ENCODE measurements at regions not wholly inside any gene's neighbourhood (a gene's known extent, or its start where the extent isn't known, plus 50 kb on each side); places are given as distances from the start of the nearest gene placed in this dataset.

DNA sequence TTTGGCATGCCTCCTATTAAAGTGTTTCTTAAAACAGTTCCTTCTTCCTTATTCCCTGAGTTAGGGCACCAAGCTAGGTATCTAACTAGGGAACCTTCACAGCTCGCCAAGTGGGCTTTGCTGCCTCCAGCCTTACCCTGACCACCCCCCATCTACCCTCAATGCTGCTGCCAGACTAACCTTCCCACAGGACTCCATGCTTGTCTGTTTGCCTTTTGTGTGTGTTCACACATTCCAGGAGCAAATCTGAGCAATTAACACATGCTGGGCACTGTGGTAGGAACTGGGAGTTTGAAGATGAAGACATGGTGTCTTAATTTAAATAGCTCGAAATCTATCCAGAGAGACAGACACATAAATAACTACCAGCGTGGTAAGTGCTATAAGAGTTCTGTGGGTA, 185.2 kb downstream of the MZT1 start (continued):
- TF ChIP-seq TGIF2 (CRISPR knock-in tag; IDR thresholded peaks at IDR 0.05) (no peak), ZBTB3 (CRISPR knock-in tag; IDR thresholded peaks at IDR 0.05; ENCODE audit: borderline replicate concordance, low read depth) (no peak)

DNA sequence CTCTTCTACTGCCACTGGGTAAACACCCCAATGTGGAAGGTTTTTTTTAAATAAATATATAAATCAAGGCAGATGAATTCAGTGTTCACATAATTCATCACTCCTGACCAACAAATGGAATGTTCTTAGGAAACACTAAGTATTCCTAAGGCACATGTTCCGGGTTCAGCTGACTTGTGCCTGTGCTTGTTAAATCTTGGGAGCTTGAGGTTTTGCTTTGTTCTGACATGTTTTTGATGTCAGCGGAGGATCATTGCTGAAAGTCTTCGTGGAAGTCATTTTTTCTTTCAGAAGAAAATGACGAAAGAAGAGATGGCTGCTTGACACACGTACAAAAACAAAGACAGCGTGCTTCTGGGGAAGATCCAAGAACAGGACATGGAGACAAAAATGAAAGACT, 185.8 kb downstream of the MZT1 start:
- FAIRE-seq = no peak
- peaks cover 67% of the 10 kb centered on the region for H3K4me1 ChIP-seq (ENCODE audit: insufficient read depth, low read length)
- no TSS peak for BruUV-seq (replicated peaks)
- POLR2A ChIA-PET = no interaction called here
- intact Hi-C loops (cut with micrococcal nuclease; ENCODE audit: unreplicated experiment) (loop anchor here (10.0 kb wide), 1 partner anchor 147 kb away; no protein-coding TSS in a partner anchor), in situ Hi-C loops (cut with HindIII; ENCODE audit: extremely low pct_ligation_motif_present, low pct_unique_long_range_greater_than_20kb) (no loop called here)
- H3K4me2 ChIP-seq (ENCODE audit: low read depth, low read length) = no peak overlapping the region
- no peaks in the 10 kb centered on the region for H3K79me2 ChIP-seq (ENCODE audit: insufficient read depth, low read length)
- H2AFZ ChIP-seq (ENCODE audit: low read length) = peak overlapping the region; percentile 64
- WGBS (ENCODE audit: low lambda C conversion rate) = 96% methylated on average over 6 of the region's 6 CpGs
- no peak overlapping the region for H3K9ac ChIP-seq (ENCODE audit: insufficient read depth, low read depth, low read length)
- H3K9me3 ChIP-seq (ENCODE audit: low read length) = no peaks in the 10 kb centered on the region
- H3K4me3 ChIP-seq (replicated peaks in 1 of 3; ENCODE audit: insufficient read depth in 1 of 3, low read depth in 2 of 3, low read length in 3 of 3) = no peak overlapping the region
- H4K20me1 ChIP-seq (ENCODE audit: insufficient read depth, low read length) = no peaks in the 10 kb centered on the region
- no peak for TF ChIP-seq RFXAP (CRISPR knock-in tag; IDR thresholded peaks at IDR 0.05; ENCODE audit: borderline replicate concordance)
- TF ChIP-seq RBM39 (IDR thresholded peaks at IDR 0.05; ENCODE audit: low read depth, low read length, poor library complexity, severe bottlenecking) = no peak
- TF ChIP-seq GATA4 (IDR thresholded peaks at IDR 0.05; ENCODE audit: borderline replicate concordance, low read depth) = no peak
- no peak for TF ChIP-seq ZNF207 (IDR thresholded peaks at IDR 0.05; ENCODE audit: borderline replicate concordance)
- no peak for TF ChIP-seq IRX3 (CRISPR knock-in tag; IDR thresholded peaks at IDR 0.05; ENCODE audit: borderline replicate concordance, low read depth)
- no peak for TF ChIP-seq HOXA5 (CRISPR knock-in tag; IDR thresholded peaks at IDR 0.05)
- TF ChIP-seq, protein P1, sequence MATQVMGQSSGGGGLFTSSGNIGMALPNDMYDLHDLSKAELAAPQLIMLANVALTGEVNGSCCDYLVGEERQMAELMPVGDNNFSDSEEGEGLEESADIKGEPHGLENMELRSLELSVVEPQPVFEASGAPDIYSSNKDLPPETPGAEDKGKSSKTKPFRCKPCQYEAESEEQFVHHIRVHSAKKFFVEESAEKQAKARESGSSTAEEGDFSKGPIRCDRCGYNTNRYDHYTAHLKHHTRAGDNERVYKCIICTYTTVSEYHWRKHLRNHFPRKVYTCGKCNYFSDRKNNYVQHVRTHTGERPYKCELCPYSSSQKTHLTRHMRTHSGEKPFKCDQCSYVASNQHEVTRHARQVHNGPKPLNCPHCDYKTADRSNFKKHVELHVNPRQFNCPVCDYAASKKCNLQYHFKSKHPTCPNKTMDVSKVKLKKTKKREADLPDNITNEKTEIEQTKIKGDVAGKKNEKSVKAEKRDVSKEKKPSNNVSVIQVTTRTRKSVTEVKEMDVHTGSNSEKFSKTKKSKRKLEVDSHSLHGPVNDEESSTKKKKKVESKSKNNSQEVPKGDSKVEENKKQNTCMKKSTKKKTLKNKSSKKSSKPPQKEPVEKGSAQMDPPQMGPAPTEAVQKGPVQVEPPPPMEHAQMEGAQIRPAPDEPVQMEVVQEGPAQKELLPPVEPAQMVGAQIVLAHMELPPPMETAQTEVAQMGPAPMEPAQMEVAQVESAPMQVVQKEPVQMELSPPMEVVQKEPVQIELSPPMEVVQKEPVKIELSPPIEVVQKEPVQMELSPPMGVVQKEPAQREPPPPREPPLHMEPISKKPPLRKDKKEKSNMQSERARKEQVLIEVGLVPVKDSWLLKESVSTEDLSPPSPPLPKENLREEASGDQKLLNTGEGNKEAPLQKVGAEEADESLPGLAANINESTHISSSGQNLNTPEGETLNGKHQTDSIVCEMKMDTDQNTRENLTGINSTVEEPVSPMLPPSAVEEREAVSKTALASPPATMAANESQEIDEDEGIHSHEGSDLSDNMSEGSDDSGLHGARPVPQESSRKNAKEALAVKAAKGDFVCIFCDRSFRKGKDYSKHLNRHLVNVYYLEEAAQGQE (IDR thresholded peaks at IDR 0.05; ENCODE audit: borderline replicate concordance in 1 of 2, low read depth in 1 of 2, low read length in 2 of 2) = no peak
- no peak for TF ChIP-seq ZNF709 (CRISPR knock-in tag; IDR thresholded peaks at IDR 0.05)
- TF ChIP-seq ZNF383 (CRISPR knock-in tag; IDR thresholded peaks at IDR 0.05; ENCODE audit: borderline replicate concordance) = no peak
- TF ChIP-seq RFX5 (IDR thresholded peaks at IDR 0.05; ENCODE audit: low read depth, low read length) = no peak
- no peaks in the 10 kb centered on the region for H3K36me3 ChIP-seq (replicated peaks in 1 of 2; ENCODE audit: control insufficient read depth in 1 of 2, insufficient read depth in 2 of 2, low read length in 2 of 2)
- DNase-seq (ENCODE audit: low spot score) = no peak
- H3K27me3 ChIP-seq (ENCODE audit: control insufficient read depth in 1 of 2, insufficient read depth in 2 of 2, low read length in 2 of 2) = no peaks in the 10 kb centered on the region
- H3K27ac ChIP-seq (ENCODE audit: extremely low read length, insufficient read depth, low read length) = no peak overlapping the region
- ATAC-seq = no peak
- CTCF ChIA-PET (ENCODE audit: low intra/inter-chr PET ratio, low total read pairs) = no interaction called here
